SK-N-SH (cell line): ENCODE measurements at regions not wholly inside any gene's neighbourhood (a gene's known extent, or its start where the extent isn't known, plus 50 kb on each side); places are given as distances from the start of the nearest gene placed in this dataset.

Experiments
- CTCF ChIA-PET: fragments of 300-600, 350-600 bp; formaldehyde crosslinking; extraction: SDS; loops from one replicate; lab custom pipeline; 2021; lab: Yijun Ruan, JAX
- POLR2A ChIA-PET: fragments of 350-600 bp; sonication (Branson Sonifier 250); formaldehyde crosslinking; extraction: SDS; loops from one replicate; lab custom pipeline; 2020; ENCODE audit warnings: antibody characterized with exemption, inconsistent platforms; lab: Yijun Ruan, JAX
- DNase-seq: peaks from one replicate; pipeline ENCODE4 v3.0.0; 2012
- H2AFZ ChIP-seq: fragments of 200-600 bp; sonication (generic); 2 replicates; pipeline ENCODE4 v1.8.1; 2016; ENCODE audit warnings: antibody characterized with exemption, mild to moderate bottlenecking, low read depth
- H3F3A ChIP-seq: fragments of 200-600 bp; sonication (generic); replicated peaks from 2 replicates; pipeline ENCODE3; 2016; ENCODE audit warnings: antibody characterized with exemption, mild to moderate bottlenecking; ENCODE audit not compliant: insufficient read depth
- H3K27ac ChIP-seq, 2 experiments: fragments of 200-500 bp in 1 of 2; fragments of 200-600 bp in 1 of 2; sonication (Bioruptor generic) in 1 of 2; sonication (generic), shearing (Covaris generic) in 1 of 2; 2 replicates each; pipeline versions ENCODE4 v1.5.1 to v1.6.1; 2014 to 2016; ENCODE audit warnings: low read depth in 2 of 2, inconsistent platforms in 1 of 2, low read length in 1 of 2, mild to moderate bottlenecking in 1 of 2, mixed read lengths in 1 of 2
- H3K27me3 ChIP-seq: fragments of 200-600 bp; sonication (generic), shearing (Covaris generic); 2 replicates; pipeline ENCODE4 v1.6.1; 2016; ENCODE audit warnings: mixed run types; ENCODE audit not compliant: insufficient read depth
- H3K36me3 ChIP-seq, 2 experiments: fragments of 200-500 bp in 1 of 2; fragments of 200-600 bp in 1 of 2; sonication (Bioruptor generic) in 1 of 2; sonication (generic) in 1 of 2; replicated peaks in 1 of 2; 2 replicates each; pipeline versions ENCODE3 to v1.5.1; 2014 to 2016; ENCODE audit warnings: low read length in 1 of 2, mild to moderate bottlenecking in 1 of 2; ENCODE audit not compliant: insufficient read depth in 2 of 2, control insufficient read depth in 1 of 2
- H3K4me1 ChIP-seq, 2 experiments: fragments of 200-500 bp in 1 of 2; fragments of 200-600 bp in 1 of 2; sonication (Bioruptor generic) in 1 of 2; sonication (generic), shearing (Covaris generic) in 1 of 2; 2 replicates each; pipeline versions ENCODE4 v1.5.1 to v1.6.1; 2014 to 2016; ENCODE audit warnings: low read depth in 1 of 2, low read length in 1 of 2, mixed run types in 1 of 2; ENCODE audit not compliant: insufficient read depth in 2 of 2, control insufficient read depth in 1 of 2
- H3K4me2 ChIP-seq: fragments of 200-600 bp; sonication (generic), shearing (Covaris generic); 2 replicates; pipeline ENCODE4 v1.6.1; 2017; ENCODE audit warnings: mixed run types
- H3K4me3 ChIP-seq, 2 experiments: fragments of 200-500 bp in 1 of 2; fragments of 200-600 bp in 1 of 2; sonication (Bioruptor generic) in 1 of 2; sonication (generic), shearing (Covaris generic) in 1 of 2; 2 replicates each; pipeline versions ENCODE4 v1.5.1 to v1.8.1; 2014 to 2016; ENCODE audit warnings: low read depth in 2 of 2, inconsistent platforms in 1 of 2, low read length in 1 of 2, mild to moderate bottlenecking in 1 of 2, mixed read lengths in 1 of 2, moderate library complexity in 1 of 2
- H3K79me2 ChIP-seq: fragments of 200-600 bp; sonication (generic); 2 replicates; pipeline ENCODE4 v1.8.1; 2017; ENCODE audit warnings: mild to moderate bottlenecking; ENCODE audit not compliant: insufficient read depth
- H3K9ac ChIP-seq: fragments of 200-600 bp; sonication (generic); 2 replicates; pipeline ENCODE4 v1.6.1; 2017; ENCODE audit warnings: mixed run types
- H3K9me2 ChIP-seq: fragments of 200-600 bp; sonication (generic); 2 replicates; pipeline ENCODE4 v1.6.1; 2017; ENCODE audit warnings: mixed run types
- H3K9me3 ChIP-seq: fragments of 200-600 bp; sonication (generic); 2 replicates; pipeline ENCODE4 v1.6.1; 2017; ENCODE audit warnings: mixed run types, mild to moderate bottlenecking, moderate library complexity
- H4K20me1 ChIP-seq: fragments of 200-600 bp; sonication (generic); 2 replicates; pipeline ENCODE4 v1.6.1; 2017; ENCODE audit warnings: mild to moderate bottlenecking, mixed run types; ENCODE audit not compliant: insufficient read depth
- CHD2 ChIP-seq: fragments of 150-350 bp; IDR thresholded peaks from 2 replicates; pipeline ENCODE4 v1.6.1; 2018; ENCODE audit warnings: low read length; ENCODE audit not compliant: partially characterized antibody
- CTCF ChIP-seq: fragments of 200-600 bp; sonication (generic); IDR thresholded peaks from 2 replicates; pipeline ENCODE4 v1.6.1; 2017; ENCODE audit warnings: antibody characterized with exemption, mild to moderate bottlenecking, moderate library complexity
- EP300 ChIP-seq, 2 experiments: IDR thresholded peaks; 2 replicates each; pipeline versions ENCODE4 v1.4.0 to v1.6.1; 2012; ENCODE audit warnings: borderline replicate concordance in 1 of 2, low read depth in 1 of 2, low read length in 1 of 2
- EZH2phosphoT487 ChIP-seq: fragments of 200-600 bp; sonication (generic); IDR thresholded peaks from 2 replicates; pipeline ENCODE4 v1.6.1; 2017; ENCODE audit warnings: low read depth, mixed run types, mild to moderate bottlenecking, antibody characterized with exemption, moderate library complexity, borderline replicate concordance
- FOSL2 ChIP-seq: IDR thresholded peaks from 2 replicates; pipeline ENCODE4 v1.4.0; 2012; ENCODE audit warnings: low read depth, mild to moderate bottlenecking, moderate library complexity, borderline replicate concordance
- FOXJ3 ChIP-seq: sonication (generic); formaldehyde crosslinking; IDR thresholded peaks from 2 replicates; pipeline ENCODE4 v1.5.1; 2020; ENCODE audit warnings: mild to moderate bottlenecking, missing genetic modification reagents
- GATA2 ChIP-seq: sonication (generic); formaldehyde crosslinking; IDR thresholded peaks from 2 replicates; pipeline ENCODE4 v1.5.0; 2020; ENCODE audit warnings: mild to moderate bottlenecking, missing genetic modification reagents
- IRF3 ChIP-seq: fragments of 150-350 bp; IDR thresholded peaks from 2 replicates; pipeline ENCODE4 v1.6.1; 2016; ENCODE audit warnings: mild to moderate bottlenecking, low read depth, low read length
- MAX ChIP-seq: IDR thresholded peaks from 2 replicates; pipeline ENCODE4 v1.4.0; 2012; ENCODE audit warnings: low read depth
- MXI1 ChIP-seq: IDR thresholded peaks from 2 replicates; pipeline ENCODE4 v1.6.1; 2012; ENCODE audit warnings: mild to moderate bottlenecking, low read depth, low read length, improper control_type of control experiment
- PBX3 ChIP-seq: IDR thresholded peaks from 2 replicates; pipeline ENCODE4; 2012
- RCOR1 ChIP-seq: fragments of 150-350 bp; IDR thresholded peaks from 2 replicates; pipeline ENCODE4 v1.6.1; 2017; ENCODE audit warnings: antibody characterized with exemption, low read length
- SIN3A ChIP-seq: IDR thresholded peaks from 2 replicates; pipeline ENCODE4 v1.6.1; 2012; ENCODE audit warnings: low read depth, mild to moderate bottlenecking, low read length, moderate library complexity, borderline replicate concordance
- TCF12 ChIP-seq: IDR thresholded peaks from 2 replicates; pipeline ENCODE4 v1.4.0; 2012
- USF1 ChIP-seq: IDR thresholded peaks from 2 replicates; pipeline ENCODE4 v1.4.0; 2012; ENCODE audit warnings: low read depth, borderline replicate concordance
- USF2 ChIP-seq: fragments of 150-350 bp; IDR thresholded peaks from 2 replicates; pipeline ENCODE4 v1.6.1; 2017; ENCODE audit warnings: antibody characterized with exemption, low read length, low read depth, borderline replicate concordance
- YY1 ChIP-seq: IDR thresholded peaks from 2 replicates; pipeline ENCODE4 v1.4.0; 2012; ENCODE audit warnings: low read depth, mild to moderate bottlenecking
- WGBS: methylation state at CpG from one replicate; pipeline ENCODE4 v1.1.6; 2017; ENCODE audit warnings: low lambda C conversion rate; 5-methylcytosine and 5-hydroxymethylcytosine counted together

- POLR2A ChIA-PET = no interaction called here
- no peak overlapping the region for H3K4me2 ChIP-seq
- H3K4me3 ChIP-seq = no peak overlapping the region
- H3K9me2 ChIP-seq = 0 out of 2 replicates have a peak, but pooled peaks cover 3% of the 10 kb centered on the region
- no peak overlapping the region for H3K27ac ChIP-seq
- no peaks in the 10 kb centered on the region for H3F3A ChIP-seq
- H3K4me1 ChIP-seq = peaks cover 0 to 2% of the 10 kb centered on the region in 2 experiments; a peak in 1 of 4 replicates
- WGBS = 73% methylated on average over 2 of the region's 2 CpGs
- CTCF ChIA-PET = no interaction called here
- H3K9me3 ChIP-seq = no peaks in the 10 kb centered on the region
- TF ChIP-seq FOXJ3 (CRISPR knock-in tag) (no peak), USF2 (no peak), PBX3 (no peak), EZH2phosphoT487 (no peak), USF1 (no peak), GATA2 (CRISPR knock-in tag) (no peak), MAX (no peak), YY1 (no peak), CTCF (no peak), RCOR1 (no peak), CHD2 (no peak), MXI1 (no peak)
- no peak overlapping the region for H2AFZ ChIP-seq
- no peaks in the 10 kb centered on the region for H3K36me3 ChIP-seq
- H4K20me1 ChIP-seq = no peaks in the 10 kb centered on the region
- no peaks in the 10 kb centered on the region for H3K79me2 ChIP-seq
- no peaks in the 10 kb centered on the region for H3K27me3 ChIP-seq
- no peak overlapping the region for H3K9ac ChIP-seq
- no peak for DNase-seq
Observed at GRCh38 chr13:33410619-33411018, 125.1 kb upstream of the STARD13 start.

GRCh38 chr13:33411312-33411711 lies 125.8 kb upstream of the STARD13 start:
- Histone ChIP-seq H3K36me3 (no peaks in the 10 kb centered on the region), H3K4me2 (no peak overlapping the region), H3K9me3 (no peaks in the 10 kb centered on the region), H3K9ac (no peak overlapping the region), H3K79me2 (no peaks in the 10 kb centered on the region), H2AFZ (no peak overlapping the region), H3K27me3 (no peaks in the 10 kb centered on the region), H3F3A (no peaks in the 10 kb centered on the region), H3K27ac (no peak overlapping the region), H4K20me1 (no peaks in the 10 kb centered on the region), H3K4me3 (no peak overlapping the region), H3K9me2 (0 out of 2 replicates have a peak, but pooled peaks cover 3% of the 10 kb centered on the region), H3K4me1 (peaks cover 0 to 2% of the 10 kb centered on the region in 2 experiments; a peak in 1 of 4 replicates)
- ChIA-PET POLR2A (no interaction called here), CTCF (no interaction called here)
- DNase-seq = no peak
- 40% methylated on average over 1 of the region's 1 CpG for WGBS
- TF ChIP-seq CTCF (no peak), EP300 (IDR thresholded peaks at IDR 0.05; ENCODE audit: borderline replicate concordance in 1 of 2, low read depth in 1 of 2, low read length in 1 of 2) (no peak), FOSL2 (no peak), SIN3A (no peak), USF2 (no peak), IRF3 (no peak), TCF12 (no peak)
